ENCODE measurements at regions not wholly inside any gene's neighbourhood (a gene's known extent, or its start where the extent isn't known, plus 50 kb on each side); places are given as distances from the start of the nearest gene placed in this dataset.
"Not testable (repeated sequence)": the region's sequence is repeated elsewhere in the genome, so short reads cannot be mapped to it uniquely, and the experiment has no call there.

DNA sequence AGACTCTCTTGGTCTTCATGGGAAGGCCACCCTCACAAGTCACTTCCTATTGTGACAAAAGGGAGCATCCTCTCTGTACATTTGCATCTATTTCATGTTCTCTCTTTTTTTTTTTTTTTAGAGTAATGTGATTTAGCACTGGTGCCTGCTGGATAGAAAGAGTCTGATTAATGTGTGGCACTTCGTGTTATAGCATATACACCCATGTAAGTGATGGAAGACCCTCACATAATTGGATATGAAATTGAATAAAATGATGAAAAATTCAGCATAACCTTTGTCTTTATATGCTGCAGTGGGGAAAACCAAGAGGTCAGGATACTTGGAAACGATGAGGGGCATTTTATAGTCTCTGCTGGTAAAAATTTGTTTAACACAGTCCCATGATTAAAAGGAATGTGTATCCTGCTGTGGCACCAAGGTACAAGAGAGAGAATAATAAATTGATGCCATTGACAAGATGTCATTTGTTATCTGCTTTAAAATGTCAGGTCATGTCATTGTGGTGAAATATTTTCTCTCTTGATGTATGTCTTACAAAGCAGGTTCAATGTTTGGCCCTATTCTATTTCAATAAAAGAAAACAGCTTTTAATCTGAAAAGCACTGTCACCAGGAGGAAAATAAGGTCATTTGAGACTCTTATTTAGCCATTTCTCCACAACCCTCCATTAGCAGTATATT, 1115.4 kb downstream of the STPG2 start:
- Histone ChIP-seq H3K9me3 (replicated peaks; ENCODE audit: control insufficient read depth, insufficient read depth, low read length) (no peaks in the 10 kb centered on the region), H3K9ac (replicated peaks; ENCODE audit: extremely low read depth, insufficient read depth, low read length) (no peak overlapping the region), H3K9me1 (replicated peaks; ENCODE audit: control insufficient read depth, extremely low read depth, insufficient read depth, low read length) (no peaks in the 10 kb centered on the region), H3K4me1 (ENCODE audit: control insufficient read depth, extremely low read depth, insufficient read depth, low read length) (no peaks in the 10 kb centered on the region), H3K4me2 (ENCODE audit: insufficient read depth, low read length) (no peak overlapping the region), H3K79me2 (ENCODE audit: control insufficient read depth, insufficient read depth, low read length) (no peaks in the 10 kb centered on the region), H3K4me3 (replicated peaks in 1 of 3; ENCODE audit: insufficient read depth in 1 of 3, low read depth in 1 of 3, low read length in 3 of 3) (no peak overlapping the region), H2AFZ (ENCODE audit: low read depth, low read length) (no peak overlapping the region), H3K27ac (ENCODE audit: insufficient read depth, low read depth, low read length) (no peak overlapping the region), H3K27me3 (ENCODE audit: control insufficient read depth in 2 of 2, insufficient read depth in 2 of 2, low read length in 2 of 2) (no peaks in the 10 kb centered on the region), H4K20me1 (replicated peaks; ENCODE audit: control insufficient read depth, extremely low read depth, insufficient read depth, low read length) (no peaks in the 10 kb centered on the region), H3K36me3 (ENCODE audit: control insufficient read depth in 2 of 2, extremely low read depth in 1 of 2, insufficient read depth in 2 of 2, low read length in 2 of 2) (no peaks in the 10 kb centered on the region)
- no TSS peak for BruUV-seq (replicated peaks)
- dilution Hi-C loops (cut with MboI; ENCODE audit: extremely low pct_ligation_motif_present, low sequenced_read_pairs) (no loop called here), intact Hi-C loops (cut with micrococcal nuclease) (no loop called here)
- DNase-seq (ENCODE audit: low read depth, low spot score) = no peak
- POLR2A ChIA-PET = no interaction called here
- CTCF ChIA-PET = interaction anchor here (0.9 to 1.2 kb wide), 2 partner anchors 14 to 124 kb away, joined by 3 to 4 read pairs; no protein-coding TSS in a partner anchor
- FAIRE-seq = no peak
- TF ChIP-seq POLR2A (IDR thresholded peaks at IDR 0.05; ENCODE audit: low read depth, low read length) (no peak), EZH2 (IDR thresholded peaks at IDR 0.05; ENCODE audit: borderline replicate concordance, low read depth, low read length, severe bottlenecking) (no peak), POLR2AphosphoS5 (IDR thresholded peaks at IDR 0.05; ENCODE audit: insufficient read depth, low read depth, low read length) (no peak), GATA2 (IDR thresholded peaks at IDR 0.05; ENCODE audit: insufficient read depth, insufficient read length, low read depth, low read length) (no peak)

DNA sequence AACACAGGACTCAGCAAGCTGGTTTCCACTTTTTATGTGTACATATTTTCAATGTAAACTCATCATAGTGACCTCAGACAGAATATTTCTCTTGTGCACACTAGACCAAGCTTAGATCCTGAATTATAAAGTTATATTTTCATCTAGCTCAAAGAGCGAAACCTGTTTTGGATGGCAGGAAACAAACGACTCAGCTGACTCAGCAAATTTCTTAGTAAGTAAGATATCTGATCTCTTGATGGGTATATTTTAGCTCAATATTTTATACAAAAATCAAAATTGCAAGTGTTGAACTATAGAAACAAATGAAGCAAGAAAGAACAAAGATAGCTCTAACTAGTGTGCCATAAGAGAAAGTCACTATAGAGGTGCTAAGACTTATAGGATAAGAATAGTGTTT, 1114.5 kb downstream of the STPG2 start:
- POLR2A ChIA-PET = no interaction called here
- H3K27me3 ChIP-seq (ENCODE audit: control insufficient read depth in 2 of 2, insufficient read depth in 2 of 2, low read length in 2 of 2) = no peaks in the 10 kb centered on the region
- no peak overlapping the region for H3K9ac ChIP-seq (replicated peaks; ENCODE audit: extremely low read depth, insufficient read depth, low read length)

DNA sequence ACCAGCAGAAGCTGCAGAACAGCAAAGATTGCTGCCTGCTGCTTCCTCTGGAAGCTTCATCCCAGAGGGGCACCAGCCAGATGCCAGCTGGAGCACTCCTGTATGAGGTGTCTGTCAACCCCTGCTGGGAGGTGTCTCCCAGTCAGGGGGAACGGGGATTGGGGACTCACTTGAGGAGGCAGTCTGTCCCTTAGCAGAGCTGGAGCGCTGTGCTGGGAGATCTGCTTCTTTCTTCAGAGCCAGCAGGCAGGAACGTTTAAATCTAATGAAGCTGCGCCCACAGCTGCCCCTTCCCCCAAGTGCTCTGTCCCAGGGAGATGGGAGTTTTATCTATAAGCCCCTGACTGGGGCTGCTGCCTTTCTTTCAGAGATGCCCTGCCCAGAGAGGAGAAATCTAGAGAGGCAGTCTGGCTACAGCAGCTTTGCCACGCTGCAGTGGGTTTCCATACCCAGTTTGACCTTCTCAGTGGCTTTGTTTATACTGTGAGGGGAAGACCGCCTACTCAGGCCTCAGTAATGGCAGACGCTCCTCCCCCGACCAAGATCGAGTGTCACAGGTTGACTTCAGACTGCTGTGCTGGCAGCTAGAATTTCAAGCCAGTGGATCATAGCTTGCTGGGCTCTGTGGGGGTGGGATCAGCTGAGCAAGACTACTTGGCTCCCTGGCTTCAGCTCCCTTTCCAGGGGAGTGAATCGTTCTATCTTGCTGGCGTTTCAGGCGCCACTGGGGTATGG, 1105.7 kb downstream of the STPG2 start:
- CTCF ChIA-PET; intact Hi-C loops (cut with micrococcal nuclease); H3K9me1 ChIP-seq (replicated peaks; ENCODE audit: control insufficient read depth, extremely low read depth, insufficient read depth, low read length); BruUV-seq (replicated peaks); H4K20me1 ChIP-seq (replicated peaks; ENCODE audit: control insufficient read depth, extremely low read depth, insufficient read depth, low read length); H3K9me3 ChIP-seq (replicated peaks; ENCODE audit: control insufficient read depth, insufficient read depth, low read length); H3K4me3 ChIP-seq (replicated peaks in 1 of 3; ENCODE audit: insufficient read depth in 1 of 3, low read depth in 1 of 3, low read length in 3 of 3); DNase-seq (ENCODE audit: low read depth, low spot score); FAIRE-seq; dilution Hi-C loops (cut with MboI; ENCODE audit: extremely low pct_ligation_motif_present, low sequenced_read_pairs); H3K9ac ChIP-seq (replicated peaks; ENCODE audit: extremely low read depth, insufficient read depth, low read length); H3K27ac ChIP-seq (ENCODE audit: insufficient read depth, low read depth, low read length); H3K4me2 ChIP-seq (ENCODE audit: insufficient read depth, low read length); POLR2A ChIA-PET; H3K4me1 ChIP-seq (ENCODE audit: control insufficient read depth, extremely low read depth, insufficient read depth, low read length); H3K36me3 ChIP-seq (ENCODE audit: control insufficient read depth in 2 of 2, extremely low read depth in 1 of 2, insufficient read depth in 2 of 2, low read length in 2 of 2); H3K79me2 ChIP-seq (ENCODE audit: control insufficient read depth, insufficient read depth, low read length); H3K27me3 ChIP-seq (ENCODE audit: control insufficient read depth in 2 of 2, insufficient read depth in 2 of 2, low read length in 2 of 2); H2AFZ ChIP-seq (ENCODE audit: low read depth, low read length): not testable (repeated sequence)

More for the DNA sequence above, 1114.5 kb downstream of the STPG2 start:
- Histone ChIP-seq H3K79me2 (ENCODE audit: control insufficient read depth, insufficient read depth, low read length) (no peaks in the 10 kb centered on the region), H4K20me1 (replicated peaks; ENCODE audit: control insufficient read depth, extremely low read depth, insufficient read depth, low read length) (no peaks in the 10 kb centered on the region), H2AFZ (ENCODE audit: low read depth, low read length) (no peak overlapping the region), H3K4me2 (ENCODE audit: insufficient read depth, low read length) (no peak overlapping the region), H3K9me1 (replicated peaks; ENCODE audit: control insufficient read depth, extremely low read depth, insufficient read depth, low read length) (no peaks in the 10 kb centered on the region), H3K4me3 (replicated peaks in 1 of 3; ENCODE audit: insufficient read depth in 1 of 3, low read depth in 1 of 3, low read length in 3 of 3) (no peak overlapping the region), H3K4me1 (ENCODE audit: control insufficient read depth, extremely low read depth, insufficient read depth, low read length) (no peaks in the 10 kb centered on the region), H3K36me3 (ENCODE audit: control insufficient read depth in 2 of 2, extremely low read depth in 1 of 2, insufficient read depth in 2 of 2, low read length in 2 of 2) (no peaks in the 10 kb centered on the region), H3K9me3 (replicated peaks; ENCODE audit: control insufficient read depth, insufficient read depth, low read length) (no peaks in the 10 kb centered on the region), H3K27ac (ENCODE audit: insufficient read depth, low read depth, low read length) (no peak overlapping the region)
- DNase-seq (ENCODE audit: low read depth, low spot score) = no peak
- BruUV-seq (replicated peaks) = no TSS peak
- CTCF ChIA-PET = interaction anchor here (0.9 to 1.2 kb wide), 3 partner anchors 12 to 123 kb away, joined by 3 to 4 read pairs (median 3); no protein-coding TSS in a partner anchor
- dilution Hi-C loops (cut with MboI; ENCODE audit: extremely low pct_ligation_motif_present, low sequenced_read_pairs) = no loop called here
- no peak for FAIRE-seq
- intact Hi-C loops (cut with micrococcal nuclease) = no loop called here
- TF ChIP-seq POLR2A (IDR thresholded peaks at IDR 0.05; ENCODE audit: low read depth, low read length) = no peak
- TF ChIP-seq GATA2 (IDR thresholded peaks at IDR 0.05; ENCODE audit: insufficient read depth, insufficient read length, low read depth, low read length) = no peak
